Neural progenitor cell (in vitro differentiated cells): ENCODE measurements at regions not wholly inside any gene's neighbourhood (a gene's known extent, or its start where the extent isn't known, plus 50 kb on each side); places are given as distances from the start of the nearest gene placed in this dataset.
A peak's percentile ranks its signal among the peaks of the same experiment; 100 is the strongest.

ENCODE experiments used
- DNase-seq: peaks from one replicate; pipeline ENCODE4 v3.0.0-alpha.2; 2016; ENCODE audit warnings: low spot score
- H2AFZ ChIP-seq: fragments of 200-600 bp; sonication (generic); replicated peaks from 2 replicates; pipeline ENCODE4 v1.6.1; 2016; ENCODE audit warnings: antibody characterized with exemption
- H3F3A ChIP-seq: fragments of 200-600 bp; sonication (generic); 2 replicates; pipeline ENCODE4 v1.6.1; 2016; ENCODE audit warnings: antibody characterized with exemption, low read depth
- H3K27ac ChIP-seq: fragments of 200-600 bp; sonication (generic); 2 replicates; pipeline ENCODE4 v1.5.1; 2016; ENCODE audit warnings: mild to moderate bottlenecking
- H3K27me3 ChIP-seq: fragments of 200-600 bp; sonication (generic); 2 replicates; pipeline ENCODE4 v1.6.1; 2016; ENCODE audit warnings: mild to moderate bottlenecking, moderate library complexity
- H3K36me3 ChIP-seq: fragments of 200-600 bp; sonication (generic); 2 replicates; pipeline ENCODE4 v1.5.1; 2016
- H3K4me1 ChIP-seq: fragments of 200-600 bp; sonication (generic); 2 replicates; pipeline ENCODE4 v1.6.1; 2016; ENCODE audit warnings: mixed run types
- H3K4me2 ChIP-seq: fragments of 200-600 bp; sonication (generic); 2 replicates; pipeline ENCODE4 v1.6.1; 2016
- H3K4me3 ChIP-seq: fragments of 200-600 bp; sonication (generic); 2 replicates; pipeline ENCODE4 v1.5.1; 2016
- H3K79me2 ChIP-seq: fragments of 200-600 bp; sonication (generic); 2 replicates; pipeline ENCODE4 v1.6.1; 2016; ENCODE audit warnings: low read depth
- H3K9ac ChIP-seq: fragments of 200-600 bp; sonication (generic); 2 replicates; pipeline ENCODE4 v1.6.1; 2016
- H3K9me3 ChIP-seq: fragments of 200-600 bp; sonication (generic); 2 replicates; pipeline ENCODE4 v1.5.1; 2016; ENCODE audit warnings: low read depth
- H4K20me1 ChIP-seq: fragments of 200-600 bp; sonication (generic); 2 replicates; pipeline ENCODE4 v1.6.1; 2016; ENCODE audit warnings: low read depth
- H3K27ac Mint-ChIP-seq: 3 replicates; pipeline ENCODE4 v1.8.0; 2021; ENCODE audit warnings: mixed read lengths
- H3K27me3 Mint-ChIP-seq: 2 replicates; pipeline ENCODE4 v1.8.0; 2022; ENCODE audit warnings: low read depth, mild to moderate bottlenecking, inconsistent platforms, moderate library complexity, mixed read lengths; ENCODE audit not compliant: insufficient read depth
- H3K36me3 Mint-ChIP-seq: 3 replicates; pipeline ENCODE4 v1.8.0; 2021; ENCODE audit warnings: mixed read lengths
- H3K4me1 Mint-ChIP-seq: 3 replicates; pipeline ENCODE4 v1.8.0; 2021; ENCODE audit warnings: mixed read lengths
- H3K4me3 Mint-ChIP-seq: 3 replicates; pipeline ENCODE4 v1.8.0; 2021; ENCODE audit warnings: mild to moderate bottlenecking, moderate library complexity, mixed read lengths
- H3K9me3 Mint-ChIP-seq: 3 replicates; pipeline ENCODE4 v1.8.0; 2020; ENCODE audit warnings: mixed read lengths
- CTCF ChIP-seq: fragments of 200-600 bp; sonication (generic); IDR thresholded peaks from 2 replicates; pipeline ENCODE4 v1.5.1; 2017; ENCODE audit warnings: antibody characterized with exemption, mild to moderate bottlenecking
- EZH2 ChIP-seq: fragments of 200-600 bp; sonication (generic); IDR thresholded peaks from 2 replicates; pipeline ENCODE4 v1.6.1; 2017; ENCODE audit warnings: antibody characterized with exemption, mild to moderate bottlenecking, moderate library complexity
- EZH2phosphoT487 ChIP-seq: fragments of 200-600 bp; sonication (generic); IDR thresholded peaks from 2 replicates; pipeline ENCODE4 v1.6.1; 2017; ENCODE audit warnings: antibody characterized with exemption

- Histone ChIP-seq H3K4me2 (no peak overlapping the region), H3K27me3 (no peaks in the 10 kb centered on the region), H4K20me1 (no peaks in the 10 kb centered on the region), H3K27ac (no peak overlapping the region), H3K9ac (no peak overlapping the region), H2AFZ (no peak overlapping the region), H3K9me3 (no peaks in the 10 kb centered on the region), H3K4me3 (no peak overlapping the region), H3F3A (no peaks in the 10 kb centered on the region), H3K4me1 (no peaks in the 10 kb centered on the region), H3K36me3 (no peaks in the 10 kb centered on the region), H3K79me2 (no peaks in the 10 kb centered on the region)
- Mint-ChIP-seq H3K36me3 (no peaks in the 10 kb centered on the region), H3K27me3 (peaks cover 3% of the 10 kb centered on the region), H3K27ac (no peak overlapping the region), H3K4me1 (peaks cover 1% of the 10 kb centered on the region), H3K9me3 (no peaks in the 10 kb centered on the region), H3K4me3 (no peak overlapping the region)
- TF ChIP-seq EZH2phosphoT487, result no peak
- no peak for TF ChIP-seq CTCF
- TF ChIP-seq EZH2, result no peak
- no peak for DNase-seq
These were observed 66.8 kb upstream of the ANKEF1 start for GRCh38 chr20:9968015-9968414.

- Histone ChIP-seq H3K9ac (no peak overlapping the region), H3K27me3 (no peaks in the 10 kb centered on the region), H3K9me3 (no peaks in the 10 kb centered on the region), H3K79me2 (no peaks in the 10 kb centered on the region), H3K4me2 (no peak overlapping the region), H2AFZ (peak overlapping the region; percentile 22), H3K27ac (no peak overlapping the region), H3K36me3 (no peaks in the 10 kb centered on the region), H3K4me3 (no peak overlapping the region), H3K4me1 (no peaks in the 10 kb centered on the region), H3F3A (no peaks in the 10 kb centered on the region), H4K20me1 (no peaks in the 10 kb centered on the region)
- TF ChIP-seq CTCF (peak; percentile 47), EZH2 (no peak)
- H3K27ac Mint-ChIP-seq, result no peak overlapping the region
- H3K36me3 Mint-ChIP-seq, result no peaks in the 10 kb centered on the region
- H3K27me3 Mint-ChIP-seq, result peaks cover 3% of the 10 kb centered on the region
- H3K9me3 Mint-ChIP-seq, result no peaks in the 10 kb centered on the region
- H3K4me3 Mint-ChIP-seq, result no peak overlapping the region
- H3K4me1 Mint-ChIP-seq, result peaks cover 5% of the 10 kb centered on the region
- peak; percentile 4 for DNase-seq
These were observed 67.8 kb upstream of the ANKEF1 start for GRCh38 chr20:9966966-9967365.

- Mint-ChIP-seq H3K27ac (no peak overlapping the region), H3K36me3 (no peaks in the 10 kb centered on the region), H3K9me3 (no peaks in the 10 kb centered on the region), H3K27me3 (peaks cover under 1% of the 10 kb centered on the region), H3K4me1 (peaks cover 5% of the 10 kb centered on the region), H3K4me3 (no peak overlapping the region)
- TF ChIP-seq CTCF (no peak), EZH2 (no peak), EZH2phosphoT487 (no peak)
- Histone ChIP-seq H3K4me1 (no peaks in the 10 kb centered on the region), H3K27ac (no peak overlapping the region), H3K9ac (no peak overlapping the region), H3K79me2 (no peaks in the 10 kb centered on the region), H3K27me3 (no peaks in the 10 kb centered on the region), H3K36me3 (no peaks in the 10 kb centered on the region), H3K4me2 (no peak overlapping the region), H3K9me3 (no peaks in the 10 kb centered on the region), H3K4me3 (no peak overlapping the region), H2AFZ (no peak overlapping the region), H4K20me1 (no peaks in the 10 kb centered on the region), H3F3A (no peaks in the 10 kb centered on the region)
- DNase-seq, result no peak
These were observed 71.8 kb upstream of the ANKEF1 start for GRCh38 chr20:9963029-9963428.

GRCh38 chr20:9958693-9959092 lies 76.1 kb upstream of the ANKEF1 start:
- H3F3A ChIP-seq, result no peaks in the 10 kb centered on the region
- H3K4me1 ChIP-seq, result no peaks in the 10 kb centered on the region
- no peaks in the 10 kb centered on the region for H3K79me2 ChIP-seq
- peaks cover 5% of the 10 kb centered on the region for H3K4me1 Mint-ChIP-seq
- DNase-seq, result no peak
- no peaks in the 10 kb centered on the region for H3K36me3 Mint-ChIP-seq
- H3K36me3 ChIP-seq, result no peaks in the 10 kb centered on the region
- no peaks in the 10 kb centered on the region for H3K9me3 ChIP-seq
- TF ChIP-seq EZH2, result no peak
- no peak for TF ChIP-seq CTCF
- no peak for TF ChIP-seq EZH2phosphoT487
- H3K4me3 Mint-ChIP-seq, result no peak overlapping the region
- no peak overlapping the region for H3K4me2 ChIP-seq
- peaks cover 2% of the 10 kb centered on the region for H3K9me3 Mint-ChIP-seq
- peaks cover 2% of the 10 kb centered on the region for H3K27me3 Mint-ChIP-seq
- no peaks in the 10 kb centered on the region for H3K27me3 ChIP-seq
- no peak overlapping the region for H3K27ac Mint-ChIP-seq
- H4K20me1 ChIP-seq, result no peaks in the 10 kb centered on the region
- no peak overlapping the region for H2AFZ ChIP-seq
- H3K9ac ChIP-seq, result no peak overlapping the region
- no peak overlapping the region for H3K4me3 ChIP-seq
- no peak overlapping the region for H3K27ac ChIP-seq
